Rectal smooth muscle tissue (tissue), 1 donor: ENCODE measurements at regions not wholly inside any gene's neighbourhood (a gene's known extent, or its start where the extent isn't known, plus 50 kb on each side); places are given as distances from the start of the nearest gene placed in this dataset.

Source experiments
- H3K27ac ChIP-seq: one replicate; pipeline ENCODE4 v1.7.0; 2013; ENCODE audit warnings: low read depth, low read length, inconsistent platforms
- H3K27me3 ChIP-seq: one replicate; pipeline ENCODE4 v1.7.0; 2013; ENCODE audit warnings: low read length; ENCODE audit not compliant: control insufficient read depth, insufficient read depth
- H3K36me3 ChIP-seq: one replicate; pipeline ENCODE4 v1.7.0; 2013; ENCODE audit warnings: low read length; ENCODE audit not compliant: control insufficient read depth, insufficient read depth
- H3K4me1 ChIP-seq: one replicate; pipeline ENCODE4 v1.7.0; 2013; ENCODE audit warnings: low read length; ENCODE audit not compliant: control insufficient read depth, insufficient read depth
- H3K4me3 ChIP-seq: one replicate; pipeline ENCODE4 v1.7.0; 2013; ENCODE audit warnings: low read length
- H3K9ac ChIP-seq: one replicate; pipeline ENCODE4 v1.7.0; 2013; ENCODE audit warnings: low read length

DNA sequence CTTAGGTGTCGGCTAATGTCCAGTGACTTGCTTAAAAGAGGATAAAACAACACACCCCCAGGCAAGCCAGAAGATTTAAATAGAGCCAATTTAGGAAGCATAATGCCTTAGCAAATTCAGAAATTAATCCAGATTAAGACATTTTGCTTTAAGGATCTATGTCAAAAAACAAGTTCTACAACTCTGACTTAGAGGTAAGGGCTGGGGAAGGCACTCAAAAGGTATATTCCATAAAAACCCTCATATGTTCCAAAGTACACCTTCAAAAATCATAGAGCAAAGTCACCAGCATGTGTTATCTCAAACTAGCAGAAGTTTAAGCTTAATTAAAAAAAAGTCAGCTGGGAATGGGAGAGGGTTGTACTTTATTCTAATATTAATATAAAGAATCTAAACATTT, 206.4 kb downstream of the NOL4 start:
- H3K9ac ChIP-seq, result no peak overlapping the region
- H3K27ac ChIP-seq, result no peak overlapping the region
- no peaks in the 10 kb centered on the region for H3K27me3 ChIP-seq
- no peaks in the 10 kb centered on the region for H3K4me1 ChIP-seq
- H3K4me3 ChIP-seq, result no peak overlapping the region
- H3K36me3 ChIP-seq, result no peaks in the 10 kb centered on the region

DNA sequence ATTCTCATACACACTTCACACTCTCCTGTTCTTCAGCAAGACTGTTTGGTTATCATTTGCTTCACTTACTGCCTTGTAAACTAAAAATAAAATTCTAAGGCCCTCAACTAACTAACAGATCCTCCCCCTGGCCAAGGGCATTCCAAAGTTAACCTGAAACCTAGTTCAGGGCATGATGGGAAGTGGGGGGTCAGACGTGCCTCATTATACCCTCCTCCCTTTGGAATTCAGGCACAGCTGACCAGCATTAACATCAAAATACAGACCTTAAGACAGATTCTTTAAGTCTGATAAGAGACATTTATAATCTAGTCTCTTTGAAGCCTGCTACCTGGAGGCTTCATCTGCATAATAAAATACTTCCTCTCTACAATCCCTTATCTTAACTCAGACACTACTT, 221.0 kb downstream of the NOL4 start:
- no peak overlapping the region for H3K4me3 ChIP-seq
- no peaks in the 10 kb centered on the region for H3K27me3 ChIP-seq
- H3K27ac ChIP-seq, result no peak overlapping the region
- no peak overlapping the region for H3K9ac ChIP-seq
- H3K4me1 ChIP-seq, result no peaks in the 10 kb centered on the region
- H3K36me3 ChIP-seq, result no peaks in the 10 kb centered on the region

- H3K27me3 ChIP-seq, result no peaks in the 10 kb centered on the region
- H3K27ac ChIP-seq, result no peak overlapping the region
- no peak overlapping the region for H3K4me3 ChIP-seq
- H3K36me3 ChIP-seq, result no peaks in the 10 kb centered on the region
- no peak overlapping the region for H3K9ac ChIP-seq
- no peaks in the 10 kb centered on the region for H3K4me1 ChIP-seq
These were observed 222.6 kb downstream of the NOL4 start for GRCh38 chr18:34002130-34002529.

DNA sequence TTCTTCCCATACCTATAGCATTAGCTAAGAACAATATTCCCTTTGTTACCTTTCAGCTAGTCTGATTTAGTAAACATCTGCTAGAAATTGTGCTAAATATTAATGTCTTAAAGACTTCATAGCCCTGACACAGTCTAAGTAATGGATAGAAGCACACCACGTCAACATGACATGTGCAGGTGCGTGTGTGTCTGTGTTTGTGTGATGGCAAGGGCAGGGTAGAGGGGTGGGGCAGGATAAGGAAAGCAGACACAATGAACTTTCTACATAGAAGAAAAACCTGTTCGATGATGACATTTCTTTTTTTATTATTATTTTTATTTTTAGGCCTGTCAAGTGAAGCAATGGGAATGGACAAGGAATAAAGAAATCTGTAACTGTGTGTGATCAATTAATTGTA, 223.3 kb downstream of the NOL4 start:
- Histone ChIP-seq H3K36me3 (no peaks in the 10 kb centered on the region), H3K4me3 (no peak overlapping the region), H3K27me3 (no peaks in the 10 kb centered on the region), H3K27ac (no peak overlapping the region), H3K9ac (no peak overlapping the region), H3K4me1 (no peaks in the 10 kb centered on the region)

DNA sequence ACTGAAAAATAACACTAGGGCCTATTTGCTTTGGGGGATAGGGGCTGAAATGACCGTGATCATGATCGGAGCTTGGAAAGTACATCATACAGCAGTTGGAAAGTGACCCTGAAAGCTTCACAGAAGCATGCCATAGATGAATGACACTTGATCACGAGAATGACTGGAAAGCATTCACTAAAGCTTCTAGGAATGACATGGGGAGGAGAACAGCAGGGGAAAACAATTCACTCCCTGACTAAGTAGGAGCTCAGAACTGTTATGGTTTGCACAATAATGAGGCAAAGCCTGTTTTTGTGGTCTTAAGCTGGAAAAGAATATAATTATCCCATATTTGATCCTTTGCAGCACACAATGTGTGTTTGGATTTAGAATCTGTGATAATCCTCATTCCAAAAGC, 237.5 kb downstream of the NOL4 start:
- H3K4me1 ChIP-seq, result no peaks in the 10 kb centered on the region
- H3K4me3 ChIP-seq, result no peak overlapping the region
- no peak overlapping the region for H3K9ac ChIP-seq
- H3K27me3 ChIP-seq, result no peaks in the 10 kb centered on the region
- H3K36me3 ChIP-seq, result no peaks in the 10 kb centered on the region
- no peak overlapping the region for H3K27ac ChIP-seq

GRCh38 chr18:33983126-33983525, 241.6 kb downstream of the NOL4 start:
- H3K4me3 ChIP-seq, result no peak overlapping the region
- H3K27me3 ChIP-seq, result no peaks in the 10 kb centered on the region
- H3K36me3 ChIP-seq, result no peaks in the 10 kb centered on the region

DNA sequence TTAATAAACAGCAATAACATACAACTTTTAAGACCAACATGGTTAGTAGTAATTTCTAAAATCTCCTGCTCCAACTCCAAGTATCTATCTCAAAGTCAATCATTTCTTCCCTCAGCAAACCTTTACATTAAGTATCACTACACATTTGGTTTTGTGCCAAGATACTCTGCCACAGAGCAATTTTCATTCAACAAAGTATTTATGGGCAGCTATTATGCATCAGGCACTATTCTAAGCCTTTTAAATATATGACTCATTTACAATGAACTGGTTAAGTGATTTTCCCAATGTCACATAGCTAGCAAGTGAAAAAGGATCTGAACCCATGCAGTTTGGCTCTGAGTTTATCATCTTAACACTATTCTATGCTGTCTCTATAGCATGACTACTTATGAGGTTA, 264.3 kb downstream of the NOL4 start:
- Histone ChIP-seq H3K4me1 (no peaks in the 10 kb centered on the region), H3K36me3 (no peaks in the 10 kb centered on the region), H3K27ac (no peak overlapping the region), H3K27me3 (no peaks in the 10 kb centered on the region), H3K9ac (no peak overlapping the region), H3K4me3 (no peak overlapping the region)

More at GRCh38 chr18:33983126-33983525, 241.6 kb downstream of the NOL4 start:
- Histone ChIP-seq H3K4me1 (no peaks in the 10 kb centered on the region), H3K9ac (no peak overlapping the region), H3K27ac (no peak overlapping the region)

GRCh38 chr18:33959609-33960008, 265.1 kb downstream of the NOL4 start:
- H3K27ac ChIP-seq, result no peak overlapping the region

DNA sequence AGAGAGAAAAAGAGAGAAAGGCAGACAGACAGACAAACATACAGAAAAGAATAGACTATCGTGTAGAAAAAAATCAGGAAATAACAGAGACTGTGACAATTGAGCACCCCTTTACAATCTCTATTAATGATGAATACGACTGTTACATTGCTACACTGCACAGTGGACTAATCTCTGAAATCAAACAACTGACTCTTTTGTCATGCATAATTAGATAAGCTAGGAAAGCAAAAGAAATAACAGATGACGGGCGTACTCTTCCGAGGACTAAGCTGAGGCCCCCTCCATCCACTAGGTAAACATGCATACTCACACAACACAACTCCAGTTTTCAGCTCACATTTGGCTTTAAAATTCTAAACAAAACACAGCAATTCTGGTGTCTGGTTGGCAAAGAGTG, 267.0 kb downstream of the NOL4 start:
- no peak overlapping the region for H3K4me3 ChIP-seq

More at GRCh38 chr18:33959609-33960008, 265.1 kb downstream of the NOL4 start:
- Histone ChIP-seq H3K9ac (no peak overlapping the region), H3K27me3 (no peaks in the 10 kb centered on the region), H3K4me1 (no peaks in the 10 kb centered on the region), H3K4me3 (no peak overlapping the region), H3K36me3 (no peaks in the 10 kb centered on the region)

GRCh38 chr18:33951031-33951430, 273.7 kb downstream of the NOL4 start:
- Histone ChIP-seq H3K4me3 (no peak overlapping the region), H3K27ac (no peak overlapping the region), H3K27me3 (no peaks in the 10 kb centered on the region), H3K36me3 (no peaks in the 10 kb centered on the region), H3K9ac (no peak overlapping the region), H3K4me1 (no peaks in the 10 kb centered on the region)

More for the DNA sequence above, 267.0 kb downstream of the NOL4 start:
- H3K4me1 ChIP-seq, result no peaks in the 10 kb centered on the region
- H3K27ac ChIP-seq, result no peak overlapping the region
- no peaks in the 10 kb centered on the region for H3K27me3 ChIP-seq
- no peak overlapping the region for H3K9ac ChIP-seq
- no peaks in the 10 kb centered on the region for H3K36me3 ChIP-seq

DNA sequence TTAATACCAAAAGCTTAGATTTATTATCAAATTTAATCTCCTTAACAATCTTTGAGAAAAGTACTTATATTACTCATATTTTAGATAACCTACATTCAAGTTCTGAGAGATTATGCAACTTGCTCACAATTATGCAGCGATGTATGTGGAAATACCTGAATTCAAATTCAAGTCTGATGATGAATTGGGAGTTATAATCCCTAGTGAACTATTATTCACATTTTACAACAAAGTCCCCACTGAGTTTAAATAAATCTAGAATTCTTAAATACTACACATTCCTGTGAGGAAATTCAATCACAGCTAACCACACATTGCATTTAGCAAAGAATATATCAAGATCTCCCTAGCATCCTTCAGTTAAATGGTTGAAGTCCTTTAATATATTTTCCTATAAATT, 278.4 kb downstream of the NOL4 start:
- Histone ChIP-seq H3K27ac (no peak overlapping the region), H3K27me3 (no peaks in the 10 kb centered on the region), H3K4me3 (no peak overlapping the region), H3K36me3 (no peaks in the 10 kb centered on the region), H3K9ac (no peak overlapping the region), H3K4me1 (no peaks in the 10 kb centered on the region)

- Histone ChIP-seq H3K36me3 (no peaks in the 10 kb centered on the region), H3K4me1 (no peaks in the 10 kb centered on the region), H3K27me3 (no peaks in the 10 kb centered on the region), H3K4me3 (no peak overlapping the region), H3K27ac (no peak overlapping the region), H3K9ac (no peak overlapping the region)
These were observed 280.2 kb downstream of the NOL4 start for GRCh38 chr18:33944493-33944892.

- no peaks in the 10 kb centered on the region for H3K4me1 ChIP-seq
- no peaks in the 10 kb centered on the region for H3K27me3 ChIP-seq
- H3K4me3 ChIP-seq, result no peak overlapping the region
- no peaks in the 10 kb centered on the region for H3K36me3 ChIP-seq
- H3K27ac ChIP-seq, result no peak overlapping the region
- no peak overlapping the region for H3K9ac ChIP-seq
These were observed 287.4 kb downstream of the NOL4 start for GRCh38 chr18:33937270-33937816.
